NOMO-1 treated with DMSO at 0.1 percent for 48 hours (cell line): ENCODE measurements at regions not wholly inside any gene's neighbourhood (a gene's known extent, or its start where the extent isn't known, plus 50 kb on each side); places are given as distances from the start of the nearest gene placed in this dataset.

Experiments
- DNase-seq: peaks from one replicate; lab custom pipeline; 2025; ENCODE audit not compliant: unreplicated experiment; lab: John Stamatoyannopoulos, UW

DNA sequence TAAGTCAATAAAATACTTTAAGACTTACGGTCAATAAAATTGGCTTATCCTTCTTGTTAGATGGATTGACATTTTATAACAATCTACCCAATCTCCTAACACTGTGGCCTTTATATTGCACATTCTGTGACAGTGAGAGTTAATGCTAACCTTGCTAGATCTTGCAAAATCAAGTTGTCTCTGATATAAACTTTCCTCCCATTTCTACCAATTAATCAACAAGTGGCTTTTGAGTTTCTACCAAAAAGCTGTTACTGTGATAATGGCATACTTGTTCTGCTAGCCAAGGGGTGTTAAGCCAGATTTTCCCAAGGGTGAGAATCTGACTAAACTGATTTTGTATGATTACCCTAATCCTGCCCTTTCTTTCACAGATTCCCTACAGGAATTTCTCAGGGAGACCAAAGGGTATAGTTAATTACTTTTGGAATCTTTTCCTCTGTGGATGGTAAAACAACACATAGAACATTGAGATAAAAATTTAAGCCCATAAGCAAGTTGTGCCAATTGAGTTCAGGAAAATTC, 174.1 kb upstream of the SUCLG2 start:
- no peak for DNase-seq

DNA sequence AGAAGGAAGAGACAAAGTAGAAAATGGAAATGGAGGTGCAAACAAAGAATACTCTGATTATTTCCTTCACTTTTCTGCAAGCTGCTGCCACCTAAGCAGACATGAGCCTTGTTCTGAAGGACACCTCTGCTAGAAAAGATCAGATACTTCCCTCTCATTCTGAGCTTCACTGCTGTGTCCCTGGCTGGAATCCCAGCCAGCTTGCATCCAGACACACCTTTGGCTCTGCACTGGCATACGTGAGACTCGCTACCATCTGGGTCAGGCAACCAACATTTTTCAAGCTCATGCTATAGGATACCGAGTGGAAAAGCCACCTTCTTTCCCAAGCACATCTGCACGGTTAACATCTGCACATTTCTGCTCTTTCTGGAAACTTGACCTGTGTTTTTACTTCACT, 166.7 kb upstream of the SUCLG2 start:
- no peak for DNase-seq

DNA sequence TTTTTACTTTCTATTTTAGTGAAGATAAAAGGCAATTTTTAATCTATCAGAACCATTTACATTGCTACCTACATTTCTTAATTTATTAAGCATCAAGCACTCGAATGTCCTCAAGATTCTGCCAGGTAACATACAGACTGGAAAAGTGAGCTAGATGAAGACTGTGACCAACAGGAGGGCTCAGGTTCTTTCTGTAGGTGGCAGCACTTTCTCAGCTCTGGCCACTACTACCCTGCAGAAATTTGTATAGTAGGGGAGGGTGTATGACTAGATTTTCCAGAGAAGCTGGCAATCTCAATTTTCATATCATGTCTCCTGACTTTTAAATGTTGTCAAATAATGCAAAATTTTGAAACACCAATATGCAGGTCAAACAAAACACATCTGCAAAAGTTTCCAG, 165.0 kb upstream of the SUCLG2 start:
- no peak for DNase-seq

DNA sequence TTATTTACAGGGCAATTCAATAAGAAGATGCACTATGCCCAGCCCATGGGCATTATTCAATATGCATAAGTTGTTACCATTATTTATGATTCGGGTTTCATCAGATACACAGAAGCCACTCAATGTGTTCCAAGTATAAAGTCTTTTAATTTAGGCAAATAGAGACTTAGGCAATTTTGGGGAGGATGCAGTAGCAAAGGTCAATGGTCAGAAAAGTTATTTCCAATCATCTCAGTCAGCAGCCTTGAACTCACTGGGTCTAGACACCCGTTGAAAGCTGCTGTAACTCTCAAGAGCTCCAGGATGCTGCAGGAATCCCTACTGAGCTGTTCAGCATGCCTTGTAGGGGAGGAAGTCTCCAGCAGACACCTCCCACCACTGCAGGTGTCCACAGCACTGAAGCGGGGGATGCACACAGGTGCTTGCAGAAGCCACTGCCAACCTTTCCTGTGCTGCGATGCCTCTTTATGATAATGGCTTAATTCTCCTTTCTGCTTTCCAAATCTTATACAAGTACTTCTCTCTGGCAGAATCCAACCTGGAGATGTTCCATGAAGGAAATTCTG, 155.0 kb upstream of the SUCLG2 start:
- no peak for DNase-seq

DNA sequence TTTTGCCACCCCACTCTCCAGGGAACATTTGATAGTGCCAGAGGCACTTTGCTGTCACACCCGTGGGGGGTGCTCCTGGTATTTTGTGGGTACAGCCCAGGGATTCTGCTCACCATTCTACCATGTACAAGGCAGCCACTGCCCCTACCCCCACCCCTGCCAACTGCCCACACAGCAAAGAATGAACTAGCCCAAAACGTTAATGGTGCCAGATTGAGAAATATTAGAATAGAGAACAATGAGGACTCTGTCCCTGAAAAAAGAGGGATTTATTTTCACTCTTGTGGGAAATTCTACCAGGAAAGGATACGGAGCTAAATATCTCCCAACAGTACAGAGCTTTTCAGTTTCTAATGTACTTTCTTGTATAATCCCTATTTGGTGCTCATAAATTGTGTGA, 154.5 kb upstream of the SUCLG2 start:
- DNase-seq, result no peak

DNA sequence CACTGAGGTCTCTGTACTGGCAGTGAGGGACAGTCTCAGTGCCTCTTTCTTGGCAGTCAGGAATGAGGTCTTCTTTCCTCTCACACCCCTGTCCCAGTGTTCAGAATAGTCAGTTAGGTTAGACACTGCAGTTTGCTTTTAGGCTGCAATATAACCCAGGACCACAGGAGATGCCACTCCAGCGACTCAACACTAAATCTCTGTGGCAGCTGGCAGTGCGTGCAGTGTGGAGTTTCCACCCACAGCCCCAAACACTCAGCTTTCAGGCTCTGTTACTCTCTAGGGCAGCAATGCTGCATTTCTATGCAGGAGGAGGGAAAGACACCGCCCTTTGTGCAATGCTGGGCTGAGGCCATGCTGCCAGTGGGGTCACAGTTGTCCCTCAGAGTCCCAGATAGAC, 150.2 kb upstream of the SUCLG2 start:
- no peak for DNase-seq

DNA sequence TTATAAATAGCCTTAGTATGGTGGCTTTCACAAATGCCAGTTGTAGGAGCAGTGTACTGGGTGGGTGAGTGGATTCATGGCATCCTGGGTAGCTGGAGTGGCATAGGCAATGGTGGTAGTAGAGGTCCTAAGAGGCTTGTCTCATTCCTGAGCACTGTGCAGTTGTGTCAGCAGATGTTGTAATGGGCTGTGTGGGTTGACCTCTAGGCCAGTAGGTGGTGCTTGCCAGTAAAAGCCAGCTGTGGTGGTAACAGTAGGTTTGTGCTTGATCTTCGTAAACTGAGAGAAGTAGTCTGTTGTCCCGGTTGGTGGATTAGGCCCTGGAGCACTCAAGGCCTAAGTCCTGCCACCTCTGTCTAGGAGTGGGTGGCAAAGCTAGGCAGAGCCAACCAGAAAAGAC, 149.7 kb upstream of the SUCLG2 start:
- no peak for DNase-seq

DNA sequence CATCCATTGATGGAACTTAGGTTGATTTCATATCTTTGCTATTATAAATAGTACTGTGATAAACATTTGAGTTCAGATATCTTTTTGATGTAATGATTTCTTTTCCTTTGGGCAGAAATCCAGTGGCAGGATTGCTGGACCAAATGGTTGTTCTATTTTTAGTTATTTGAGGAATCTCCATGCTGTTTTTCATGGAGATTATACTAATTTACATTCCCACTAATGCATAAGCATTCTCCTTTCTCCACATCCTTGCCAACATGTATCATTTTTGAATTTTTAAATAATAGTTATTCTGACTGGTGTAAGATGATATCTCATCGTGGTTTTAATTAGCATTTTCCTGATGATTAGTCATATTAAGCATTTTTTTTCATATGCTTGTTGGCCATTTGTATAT, 144.0 kb upstream of the SUCLG2 start:
- DNase-seq, result no peak

DNA sequence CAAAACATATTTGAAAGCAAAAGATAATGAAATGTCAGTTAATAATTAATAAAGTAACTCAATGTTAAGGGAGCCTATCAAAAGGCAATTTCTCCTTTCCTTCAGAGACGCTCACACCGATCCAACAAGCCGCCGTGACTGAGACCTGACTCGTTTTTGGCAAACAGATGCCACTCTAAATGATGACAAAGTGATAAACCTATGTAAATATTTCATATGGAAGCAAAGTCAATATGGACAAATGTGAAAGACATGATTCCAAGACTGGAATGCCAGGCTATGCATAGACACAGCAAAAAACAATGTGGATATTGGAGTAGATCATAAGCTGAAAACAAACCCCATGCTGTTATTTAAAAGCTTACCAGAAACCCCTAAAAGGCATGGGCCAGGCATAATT, 137.2 kb upstream of the SUCLG2 start:
- no peak for DNase-seq

DNA sequence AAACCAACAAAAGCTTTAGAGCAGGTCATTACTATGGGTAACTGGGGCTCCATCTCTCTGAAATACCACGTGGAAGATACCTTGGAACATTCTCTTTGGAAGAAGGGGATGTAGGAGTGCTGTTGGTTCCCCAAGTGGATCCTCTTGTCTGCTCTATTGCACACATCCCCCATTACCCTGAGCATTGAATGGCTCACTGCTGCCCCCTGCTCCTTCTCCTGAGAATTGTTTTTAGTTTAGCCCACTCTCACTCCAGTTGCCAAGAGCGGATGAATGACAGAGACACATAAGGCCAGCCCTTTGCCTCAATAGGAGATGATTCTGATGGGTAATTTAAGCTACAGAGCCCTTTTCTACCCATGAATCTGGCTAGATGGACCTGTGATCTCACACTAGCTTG, 135.6 kb upstream of the SUCLG2 start:
- peak; percentile 6 for DNase-seq

DNA sequence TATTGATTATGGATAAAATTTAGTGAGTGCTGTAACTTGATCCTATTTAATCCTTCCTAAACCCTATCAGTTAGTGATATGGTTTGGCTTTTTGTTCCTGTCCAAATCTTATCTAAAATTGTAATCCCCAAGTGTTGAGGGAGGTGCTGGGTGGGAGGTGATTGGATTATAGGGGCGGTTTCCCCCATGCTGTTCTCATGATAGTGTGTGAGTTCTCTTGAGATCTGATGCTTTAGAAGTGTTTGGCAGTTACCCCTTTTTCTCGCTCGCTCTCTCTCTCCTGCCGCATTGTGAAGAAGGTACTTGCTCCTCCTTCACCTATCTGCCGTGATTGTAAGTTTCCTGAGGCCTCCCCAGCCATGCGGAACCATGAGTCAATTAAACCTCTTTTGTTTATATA, 134.0 kb upstream of the SUCLG2 start:
- no peak for DNase-seq

DNA sequence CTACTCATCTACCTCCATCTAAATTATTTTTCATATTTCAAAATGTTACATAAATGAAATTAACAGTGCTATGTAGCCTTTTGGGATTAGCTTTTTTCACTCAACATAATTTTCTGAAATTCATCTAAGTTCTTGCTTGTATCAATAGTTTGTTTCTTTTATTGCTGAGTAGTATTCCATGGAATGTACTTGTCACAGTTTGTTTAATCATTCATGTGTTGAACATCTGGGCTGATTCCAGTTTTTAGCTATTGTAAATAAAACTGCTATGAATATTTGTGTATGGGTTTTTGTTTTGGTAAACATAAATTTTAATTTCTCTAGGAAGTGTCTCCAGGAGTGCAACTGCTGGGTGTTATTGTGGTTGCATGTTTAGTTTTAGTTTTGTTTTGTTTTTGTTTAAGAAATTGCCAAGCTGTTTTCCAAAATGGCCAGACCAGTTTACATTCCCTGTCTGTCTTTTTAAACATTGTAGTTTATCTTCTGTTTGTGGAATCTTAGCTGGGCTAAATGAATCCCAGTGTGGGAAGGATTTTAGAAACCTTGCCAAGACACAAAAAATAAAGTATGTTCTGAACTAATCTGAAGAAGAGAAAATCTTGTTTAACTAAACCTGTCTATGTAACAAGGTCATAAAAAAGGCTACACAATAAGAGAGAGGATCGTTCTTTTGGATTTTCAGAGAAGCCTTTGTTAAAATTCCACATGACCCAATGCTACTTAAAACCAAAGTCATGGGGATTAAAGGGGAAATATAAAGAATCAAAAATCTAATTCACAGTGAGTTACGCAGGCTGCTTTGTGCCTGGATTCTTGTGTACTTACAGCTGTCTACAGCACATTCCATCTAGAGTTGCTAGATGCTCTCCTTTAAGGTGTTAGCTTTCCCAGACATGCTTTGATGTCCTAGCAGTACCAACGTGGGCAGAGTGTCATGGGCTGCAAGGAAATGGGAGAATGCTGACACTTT, 129.2 kb upstream of the SUCLG2 start:
- DNase-seq, result no peak

DNA sequence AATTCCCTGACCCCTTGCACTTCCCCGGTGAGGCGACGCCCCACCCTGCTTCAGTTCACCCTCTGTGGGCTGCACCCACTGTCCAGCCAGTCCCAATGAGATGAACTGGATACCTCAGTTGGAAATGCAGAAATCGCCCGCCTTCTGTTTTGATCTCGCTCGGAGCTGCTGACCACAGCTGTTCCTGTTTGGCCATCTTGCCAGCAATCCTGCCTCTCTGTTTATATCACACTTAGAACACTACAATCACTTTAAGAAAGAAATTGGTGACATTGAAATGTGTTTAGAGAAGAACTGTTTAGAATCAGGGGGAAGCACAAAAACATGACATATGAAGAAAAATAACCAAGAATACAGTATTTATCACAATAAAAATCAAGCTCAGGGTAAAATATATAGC, 127.5 kb upstream of the SUCLG2 start:
- DNase-seq, result no peak

DNA sequence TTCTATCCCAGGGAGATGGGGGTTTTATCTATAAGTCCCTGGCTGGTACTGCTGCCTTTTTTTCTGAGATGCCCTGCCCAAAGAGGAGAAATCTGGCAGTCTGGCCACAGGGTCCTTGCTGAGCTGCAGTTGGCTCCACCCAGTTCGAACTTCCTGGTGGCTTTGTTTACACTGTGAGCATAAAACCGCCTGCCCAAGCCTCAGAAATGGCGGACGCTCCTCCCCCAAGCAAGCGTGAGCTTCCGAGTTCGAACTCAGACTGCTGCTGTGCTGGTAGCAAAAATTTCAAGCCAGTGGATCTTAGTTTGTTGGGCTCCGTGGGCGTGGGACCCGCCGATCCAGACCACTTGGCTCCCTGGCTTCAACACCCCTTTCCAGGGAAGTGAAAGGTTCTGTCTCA, 126.8 kb upstream of the SUCLG2 start:
- no peak for DNase-seq

DNA sequence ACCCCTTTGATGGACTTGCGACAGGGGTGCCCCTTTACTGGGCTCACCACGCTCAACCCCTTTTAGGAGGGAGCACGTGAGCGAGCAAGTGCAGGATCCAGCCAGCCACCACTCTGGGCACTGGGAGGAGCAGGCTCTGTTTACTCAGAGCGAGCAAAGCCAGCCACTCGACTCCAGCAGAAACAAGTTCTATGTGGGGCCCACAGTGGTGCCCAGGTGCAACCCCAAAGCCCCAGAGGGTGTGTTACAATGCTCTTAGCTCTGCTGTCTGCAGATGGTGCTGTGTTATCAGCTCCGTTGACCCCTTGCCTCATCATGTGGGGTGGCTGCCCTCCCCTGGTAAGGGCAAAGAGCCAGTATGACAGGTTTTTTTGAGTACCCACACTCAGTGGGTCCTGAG, 120.3 kb upstream of the SUCLG2 start:
- DNase-seq, result no peak

DNA sequence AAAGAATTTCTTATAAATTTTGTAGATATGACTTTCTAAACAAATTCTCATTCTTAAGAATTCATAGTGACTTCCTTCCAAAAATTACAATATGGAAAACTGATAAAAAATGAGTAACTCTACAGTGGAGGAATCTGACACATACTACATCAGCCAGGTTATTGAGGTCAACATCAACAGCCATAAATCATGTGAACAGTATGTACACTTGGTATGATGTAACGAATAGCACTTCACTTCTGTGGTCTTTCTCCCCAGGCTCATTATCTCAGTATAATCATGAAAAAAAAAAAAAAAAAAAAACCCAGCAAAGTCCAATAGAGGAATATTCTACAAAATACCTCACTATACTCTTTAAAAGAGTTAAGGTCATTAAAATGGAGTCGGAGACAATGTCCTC, 111.2 kb upstream of the SUCLG2 start:
- DNase-seq, result no peak

DNA sequence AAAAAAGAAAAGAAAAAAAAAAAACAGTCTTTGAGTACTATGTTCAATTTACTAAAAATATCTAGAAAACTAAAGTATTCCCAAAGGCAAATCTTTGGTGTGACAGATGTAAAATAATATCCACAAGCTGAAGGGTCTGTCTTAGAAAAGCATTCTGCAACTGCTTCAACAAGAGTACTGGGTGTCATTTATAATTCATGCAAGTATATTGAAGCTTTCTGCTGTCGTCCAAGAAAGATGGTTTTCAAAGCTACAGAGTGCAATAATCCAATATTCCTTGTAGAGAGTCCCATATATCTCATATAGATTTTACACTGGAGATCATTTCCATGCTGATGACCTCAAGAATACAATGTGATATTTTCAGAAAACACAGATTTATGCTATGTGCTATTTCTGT, 90.9 kb upstream of the SUCLG2 start:
- no peak for DNase-seq

DNA sequence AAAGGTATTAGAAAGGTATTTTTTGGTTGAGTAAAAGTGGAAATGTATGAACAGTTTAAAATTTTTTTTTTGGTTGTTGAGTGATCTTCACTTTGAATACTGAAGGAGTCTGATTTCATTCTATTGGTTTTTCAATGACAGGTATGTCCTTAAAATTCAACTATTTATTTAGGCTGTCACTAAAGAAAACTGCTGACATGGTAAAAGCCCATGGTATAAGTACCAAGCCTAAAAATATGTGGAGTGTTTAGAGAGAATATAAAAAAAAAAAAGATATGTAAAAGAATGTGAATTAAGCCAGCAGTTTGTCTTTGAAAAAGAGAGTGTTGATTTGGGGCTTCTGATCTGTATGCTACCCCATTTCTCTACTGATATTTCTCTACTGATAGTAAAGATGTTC, 90.3 kb upstream of the SUCLG2 start:
- DNase-seq, result no peak

DNA sequence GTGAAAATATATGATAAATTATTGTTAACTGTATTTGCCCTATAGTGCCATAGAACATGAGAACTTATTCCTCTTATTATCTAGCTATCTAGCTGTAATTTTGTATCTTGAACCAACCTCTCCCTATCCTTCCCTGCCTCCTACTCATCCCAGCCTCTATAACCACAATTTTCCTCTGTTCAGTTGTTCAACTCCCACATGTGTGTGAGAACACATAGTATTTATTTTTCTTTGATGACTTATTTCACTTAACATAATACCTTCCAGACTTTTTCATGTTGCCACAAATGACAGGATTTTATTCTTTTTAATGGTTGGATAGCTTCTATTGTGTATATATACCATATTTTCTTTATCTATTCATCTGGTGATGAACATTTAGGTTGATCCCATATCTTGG, 85.4 kb upstream of the SUCLG2 start:
- DNase-seq, result no peak

DNA sequence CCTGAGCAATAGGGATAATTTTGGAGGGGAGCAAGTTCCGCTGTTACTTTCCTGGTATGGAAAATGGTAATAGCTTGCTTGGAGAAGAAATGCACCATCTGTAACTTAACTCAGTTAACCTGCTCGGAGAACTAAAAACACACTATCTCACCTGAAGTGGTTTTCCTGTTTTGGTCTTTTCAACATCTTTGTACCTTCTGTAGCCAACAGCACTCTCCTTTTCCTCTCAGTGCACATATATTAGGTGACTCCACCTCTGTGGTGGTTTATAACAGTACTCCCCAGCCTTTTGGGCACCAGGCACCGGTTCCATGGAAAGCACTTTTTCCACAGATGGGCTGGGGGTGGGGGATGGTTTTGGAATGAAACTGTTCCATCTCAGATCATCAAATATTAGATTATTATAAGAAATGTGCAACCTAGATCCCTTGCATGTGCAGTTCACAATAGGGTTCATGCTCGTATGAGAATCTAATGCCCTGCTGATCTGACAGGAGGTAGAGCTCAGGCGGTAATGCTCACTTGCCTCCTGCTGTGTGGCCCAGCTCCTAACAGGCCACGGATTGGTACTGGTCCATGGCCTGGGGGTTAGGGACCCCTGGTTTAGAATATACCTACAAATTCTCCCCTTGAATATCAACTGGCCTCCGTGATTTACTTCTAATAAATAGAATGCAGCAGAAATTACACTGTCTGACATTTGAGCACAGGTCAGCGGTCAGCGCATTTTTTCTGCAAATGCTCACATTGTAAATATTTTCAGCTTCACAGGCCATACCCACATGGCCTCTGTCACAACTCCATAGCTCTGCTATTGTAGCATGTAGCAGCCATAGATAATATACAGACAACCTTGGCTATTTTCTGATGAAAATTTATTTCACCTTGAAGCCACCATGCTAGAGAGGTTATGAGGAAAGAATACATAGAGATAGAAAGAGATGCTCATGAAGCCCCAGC, 83.8 kb upstream of the SUCLG2 start:
- DNase-seq, result no peak

DNA sequence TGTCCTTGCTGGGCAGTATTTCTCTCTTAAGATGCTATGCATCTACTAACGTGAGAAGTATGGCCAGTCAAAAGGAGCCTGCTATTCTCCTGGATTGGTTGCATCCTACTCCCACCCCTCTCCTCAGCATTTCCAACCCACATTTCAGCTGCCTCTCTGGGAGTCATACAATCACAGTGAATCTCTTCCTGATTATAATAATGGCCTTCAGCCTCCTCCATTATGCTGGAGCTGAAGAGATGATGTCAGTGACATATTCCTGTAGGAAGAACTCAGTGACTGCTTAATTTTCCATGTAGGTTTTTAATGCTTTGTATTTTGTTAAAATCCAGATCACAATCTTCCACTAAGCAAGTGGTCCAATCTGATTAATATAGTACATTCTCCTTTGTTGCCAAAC, 82.7 kb upstream of the SUCLG2 start:
- no peak for DNase-seq
